ENCODE measurements at regions not wholly inside any gene's neighbourhood (a gene's known extent, or its start where the extent isn't known, plus 50 kb on each side); places are given as distances from the start of the nearest gene placed in this dataset.

GRCh38 chr9:93818237-93818636 is 136.9 kb downstream of the BARX1 start:
- no peak overlapping the region for H3K9ac ChIP-seq (replicated peaks in 1 of 4; ENCODE audit: extremely low read depth in 1 of 4, low read depth in 3 of 4, low read length in 3 of 4)
- no peak for TF ChIP-seq CHD1 (IDR thresholded peaks at IDR 0.05; ENCODE audit: low read depth, low read length)
- no peak for TF ChIP-seq RNF2 (IDR thresholded peaks at IDR 0.05; ENCODE audit: borderline replicate concordance, low read depth, low read length, missing control alignments, poor library complexity, severe bottlenecking)
- no peak for TF ChIP-seq MAFK (IDR thresholded peaks at IDR 0.05; ENCODE audit: low read depth, low read length)
- no peak for TF ChIP-seq TAF7 (optimal IDR thresholded peaks at IDR 0.05; ENCODE audit: borderline replicate concordance, low read depth, low read length)
- TF ChIP-seq NRF1 (IDR thresholded peaks at IDR 0.05; ENCODE audit: low read depth, low read length): no peak
- TF ChIP-seq, protein P1, sequence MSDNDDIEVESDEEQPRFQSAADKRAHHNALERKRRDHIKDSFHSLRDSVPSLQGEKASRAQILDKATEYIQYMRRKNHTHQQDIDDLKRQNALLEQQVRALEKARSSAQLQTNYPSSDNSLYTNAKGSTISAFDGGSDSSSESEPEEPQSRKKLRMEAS (IDR thresholded peaks at IDR 0.05): no peak
- TF ChIP-seq, protein P2, sequence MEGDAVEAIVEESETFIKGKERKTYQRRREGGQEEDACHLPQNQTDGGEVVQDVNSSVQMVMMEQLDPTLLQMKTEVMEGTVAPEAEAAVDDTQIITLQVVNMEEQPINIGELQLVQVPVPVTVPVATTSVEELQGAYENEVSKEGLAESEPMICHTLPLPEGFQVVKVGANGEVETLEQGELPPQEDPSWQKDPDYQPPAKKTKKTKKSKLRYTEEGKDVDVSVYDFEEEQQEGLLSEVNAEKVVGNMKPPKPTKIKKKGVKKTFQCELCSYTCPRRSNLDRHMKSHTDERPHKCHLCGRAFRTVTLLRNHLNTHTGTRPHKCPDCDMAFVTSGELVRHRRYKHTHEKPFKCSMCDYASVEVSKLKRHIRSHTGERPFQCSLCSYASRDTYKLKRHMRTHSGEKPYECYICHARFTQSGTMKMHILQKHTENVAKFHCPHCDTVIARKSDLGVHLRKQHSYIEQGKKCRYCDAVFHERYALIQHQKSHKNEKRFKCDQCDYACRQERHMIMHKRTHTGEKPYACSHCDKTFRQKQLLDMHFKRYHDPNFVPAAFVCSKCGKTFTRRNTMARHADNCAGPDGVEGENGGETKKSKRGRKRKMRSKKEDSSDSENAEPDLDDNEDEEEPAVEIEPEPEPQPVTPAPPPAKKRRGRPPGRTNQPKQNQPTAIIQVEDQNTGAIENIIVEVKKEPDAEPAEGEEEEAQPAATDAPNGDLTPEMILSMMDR (IDR thresholded peaks at IDR 0.05; ENCODE audit: control extremely low read depth in 1 of 3, insufficient read depth in 1 of 3, low read depth in 1 of 3, low read length in 3 of 3): no peak
- H4K5ac ChIP-seq (ENCODE audit: insufficient read length, low read depth, low read length): no peak overlapping the region
- H2BK12ac ChIP-seq (ENCODE audit: low read depth, low read length): no peak overlapping the region; the same call in 1 of the 2 replicates
- no peak overlapping the region for H3K4me3 ChIP-seq (ENCODE audit: extremely low read depth in 1 of 4, insufficient read depth in 2 of 4, low read depth in 3 of 4, low read length in 4 of 4)
- H3K36me3 ChIP-seq (ENCODE audit: control insufficient read depth in 2 of 4, insufficient read depth in 4 of 4, low read length in 3 of 4): no peaks in the 10 kb centered on the region
- H4K91ac ChIP-seq (replicated peaks; ENCODE audit: insufficient read length, low read length): no peak overlapping the region
- H3K23ac ChIP-seq (ENCODE audit: insufficient read length): no peak overlapping the region
- H3K79me2 ChIP-seq (ENCODE audit: control insufficient read depth in 1 of 2, insufficient read depth in 2 of 2, low read length in 2 of 2): no peaks in the 10 kb centered on the region
- no peak overlapping the region for H4K8ac ChIP-seq (ENCODE audit: extremely low read depth, insufficient read depth, low read length)
- no peak overlapping the region for H2BK120ac ChIP-seq (replicated peaks; ENCODE audit: low read depth, low read length)
- H2BK5ac ChIP-seq (ENCODE audit: low read depth, low read length): no peak overlapping the region
- no peak overlapping the region for H3K4me2 ChIP-seq (ENCODE audit: insufficient read depth in 1 of 2, low read depth in 2 of 2, low read length in 2 of 2)
- no peak overlapping the region for H3K4ac ChIP-seq (replicated peaks; ENCODE audit: insufficient read length, low read depth, low read length)
- no peak overlapping the region for H3K14ac ChIP-seq (ENCODE audit: insufficient read length)
- no peaks in the 10 kb centered on the region; a peak in 1 of 4 replicates for H3K9me3 ChIP-seq (ENCODE audit: insufficient read depth in 2 of 2, low read depth in 1 of 2, low read length in 1 of 2)
- no peak overlapping the region for H3K18ac ChIP-seq (ENCODE audit: extremely low read depth, low read length)
- no peaks in the 10 kb centered on the region; a peak in 2 of 7 replicates for H3K27me3 ChIP-seq (replicated peaks in 1 of 4; ENCODE audit: control insufficient read depth in 3 of 4, extremely low read depth in 1 of 4, insufficient read depth in 3 of 4, low read length in 3 of 4)
- no peak overlapping the region for H3K27ac ChIP-seq (ENCODE audit: low read depth, low read length)
- H3K79me1 ChIP-seq (ENCODE audit: low read depth, low read length): no peaks in the 10 kb centered on the region
- H2AFZ ChIP-seq (ENCODE audit: low read length): no peak overlapping the region
- H4K20me1 ChIP-seq (replicated peaks in 1 of 2; ENCODE audit: control insufficient read depth in 1 of 2, insufficient read depth in 2 of 2, low read length in 2 of 2): no peaks in the 10 kb centered on the region
- peaks cover 0 to 14% (median 9%) of the 10 kb centered on the region in 4 experiments; a peak in 4 of 7 replicates for H3K4me1 ChIP-seq (replicated peaks in 1 of 4; ENCODE audit: control insufficient read depth in 3 of 4, insufficient read depth in 4 of 4, low read length in 3 of 4)
- H2AK5ac ChIP-seq (ENCODE audit: low read depth, low read length): no peak overlapping the region
- FAIRE-seq (no peak), DNase-seq (ENCODE audit: low read depth in 1 of 2, low spot score in 2 of 2) (no peak)
- H3K56ac ChIP-seq (replicated peaks; ENCODE audit: insufficient read length, low read depth, low read length): no peak overlapping the region
- no peak overlapping the region for H2BK20ac ChIP-seq (ENCODE audit: low read length)
- H2BK15ac ChIP-seq (ENCODE audit: low read length): no peak overlapping the region
- ChIA-PET POLR2A (ENCODE audit: partially characterized antibody) (no interaction called here), CTCF (ENCODE audit: partially characterized antibody) (interaction anchor here (1.2 to 3.4 kb wide), 4 partner anchors 9 to 196 kb away, joined by 3 to 20 read pairs (median 7); no protein-coding TSS in a partner anchor)
- no peaks in the 10 kb centered on the region; the same call in 1 of the 2 replicates for H3K23me2 ChIP-seq (ENCODE audit: low read depth, low read length)
